DMS114 treated with DMSO at 0.1 percent for 48 hours (cell line): ENCODE measurements at regions not wholly inside any gene's neighbourhood (a gene's known extent, or its start where the extent isn't known, plus 50 kb on each side); places are given as distances from the start of the nearest gene placed in this dataset.
"Not testable (repeated sequence)": the region's sequence is repeated elsewhere in the genome, so short reads cannot be mapped to it uniquely, and the experiment has no call there.

Experiments
- DNase-seq: peaks from one replicate; lab custom pipeline; 2025; ENCODE audit not compliant: unreplicated experiment; lab: John Stamatoyannopoulos, UW

- DNase-seq = no peak
These were observed 947.4 kb downstream of the LRFN5 start for GRCh38 chr14:42554091-42554490.

GRCh38 chr14:42550310-42550709 is 943.6 kb downstream of the LRFN5 start:
- no peak for DNase-seq

GRCh38 chr14:42548349-42548748 is 941.7 kb downstream of the LRFN5 start:
- no peak for DNase-seq

- DNase-seq = no peak
These were observed 939.0 kb downstream of the LRFN5 start for GRCh38 chr14:42545636-42546035.

GRCh38 chr14:42541535-42542001 is 934.9 kb downstream of the LRFN5 start:
- DNase-seq = no peak

- no peak for DNase-seq
These were observed 928.7 kb downstream of the LRFN5 start for GRCh38 chr14:42535397-42535796.

- no peak for DNase-seq
These were observed 926.8 kb downstream of the LRFN5 start for GRCh38 chr14:42533476-42533875.

GRCh38 chr14:42532194-42532593 is 925.5 kb downstream of the LRFN5 start:
- DNase-seq = no peak

- DNase-seq = no peak
These were observed 920.5 kb downstream of the LRFN5 start for GRCh38 chr14:42527141-42527540.

- no peak for DNase-seq
These were observed 917.0 kb downstream of the LRFN5 start for GRCh38 chr14:42523666-42524065.

- no peak for DNase-seq
These were observed 911.3 kb downstream of the LRFN5 start for GRCh38 chr14:42517806-42518500.

GRCh38 chr14:42513837-42514236 is 907.2 kb downstream of the LRFN5 start:
- DNase-seq = no peak

GRCh38 chr14:42510071-42510470 is 903.4 kb downstream of the LRFN5 start:
- DNase-seq = no peak

- no peak for DNase-seq
These were observed 901.7 kb downstream of the LRFN5 start for GRCh38 chr14:42508209-42508946.

GRCh38 chr14:42504433-42504832 is 897.8 kb downstream of the LRFN5 start:
- DNase-seq = no peak

- DNase-seq = no peak
These were observed 892.5 kb downstream of the LRFN5 start for GRCh38 chr14:42499137-42499536.

GRCh38 chr14:42490536-42490935 is 883.9 kb downstream of the LRFN5 start:
- DNase-seq = no peak

- no peak for DNase-seq
These were observed 882.3 kb downstream of the LRFN5 start for GRCh38 chr14:42488965-42489364.

GRCh38 chr14:42482345-42482971 is 875.8 kb downstream of the LRFN5 start:
- DNase-seq = not testable (repeated sequence)

- not testable (repeated sequence) for DNase-seq
These were observed 875.0 kb downstream of the LRFN5 start for GRCh38 chr14:42481714-42482113.

GRCh38 chr14:42480255-42480654 is 873.6 kb downstream of the LRFN5 start:
- no peak for DNase-seq

- DNase-seq = no peak
These were observed 868.6 kb downstream of the LRFN5 start for GRCh38 chr14:42475289-42475688.
